GM15510 (cell line): ENCODE measurements at regions not wholly inside any gene's neighbourhood (a gene's known extent, or its start where the extent isn't known, plus 50 kb on each side); places are given as distances from the start of the nearest gene placed in this dataset.

ENCODE experiments used
- POLR2A ChIP-seq: IDR thresholded peaks from 3 replicates; pipeline ENCODE4 v1.6.1; 2011; ENCODE audit warnings: borderline replicate concordance; ENCODE audit not compliant: insufficient read length; ENCODE audit errors: extremely low read depth

GRCh38 chr5:56413546-56413945 is 180.4 kb upstream of the ANKRD55 start:
- TF ChIP-seq POLR2A, result no peak

GRCh38 chr5:56412601-56413379 is 179.7 kb upstream of the ANKRD55 start:
- TF ChIP-seq POLR2A, result no peak

GRCh38 chr5:56410696-56411095 is 177.6 kb upstream of the ANKRD55 start:
- TF ChIP-seq POLR2A, result no peak

- TF ChIP-seq POLR2A, result no peak
Observed at GRCh38 chr5:56409331-56410190, 176.4 kb upstream of the ANKRD55 start.

- no peak for TF ChIP-seq POLR2A
Observed at GRCh38 chr5:56406838-56407237, 173.7 kb upstream of the ANKRD55 start.

- TF ChIP-seq POLR2A, result no peak
Observed at GRCh38 chr5:56406221-56406620, 173.1 kb upstream of the ANKRD55 start.

GRCh38 chr5:56405116-56405908 is 172.2 kb upstream of the ANKRD55 start:
- TF ChIP-seq POLR2A, result no peak

GRCh38 chr5:56402266-56403220 is 169.4 kb upstream of the ANKRD55 start:
- no peak for TF ChIP-seq POLR2A

GRCh38 chr5:56396634-56397033 is 163.5 kb upstream of the ANKRD55 start:
- TF ChIP-seq POLR2A, result no peak

- no peak for TF ChIP-seq POLR2A
Observed at GRCh38 chr5:56389261-56389660, 156.1 kb upstream of the ANKRD55 start.

GRCh38 chr5:56388229-56388985 is 155.3 kb upstream of the ANKRD55 start:
- no peak for TF ChIP-seq POLR2A

- TF ChIP-seq POLR2A, result no peak
Observed at GRCh38 chr5:56386046-56386445, 152.9 kb upstream of the ANKRD55 start.

GRCh38 chr5:56384186-56384585 is 151.1 kb upstream of the ANKRD55 start:
- no peak for TF ChIP-seq POLR2A
